Glutamatergic neuron (in vitro differentiated cells): ENCODE measurements at regions not wholly inside any gene's neighbourhood (a gene's known extent, or its start where the extent isn't known, plus 50 kb on each side); places are given as distances from the start of the nearest gene placed in this dataset.

Experiments
- DNase-seq: peaks from one replicate; pipeline ENCODE4 v3.0.0; 2022
- H3K27ac Mint-ChIP-seq: one replicate; pipeline ENCODE4 v1.8.0; 2020; ENCODE audit warnings: mild to moderate bottlenecking, mixed read lengths, inconsistent platforms; ENCODE audit not compliant: unreplicated experiment
- H3K27me3 Mint-ChIP-seq: one replicate; pipeline ENCODE4 v1.8.0; 2020; ENCODE audit warnings: mild to moderate bottlenecking, moderate library complexity, mixed read lengths, inconsistent platforms; ENCODE audit not compliant: unreplicated experiment
- H3K36me3 Mint-ChIP-seq: one replicate; pipeline ENCODE4 v1.8.0; 2020; ENCODE audit warnings: mild to moderate bottlenecking, mixed read lengths, inconsistent platforms; ENCODE audit not compliant: unreplicated experiment
- H3K4me1 Mint-ChIP-seq: one replicate; pipeline ENCODE4 v1.8.0; 2020; ENCODE audit warnings: mild to moderate bottlenecking, low read depth, mixed read lengths, inconsistent platforms; ENCODE audit not compliant: unreplicated experiment
- H3K4me3 Mint-ChIP-seq: one replicate; pipeline ENCODE4 v1.8.0; 2020; ENCODE audit warnings: mild to moderate bottlenecking, mixed read lengths, inconsistent platforms; ENCODE audit not compliant: unreplicated experiment
- H3K9me3 Mint-ChIP-seq: one replicate; pipeline ENCODE4 v1.8.0; 2020; ENCODE audit warnings: mild to moderate bottlenecking, moderate library complexity, mixed read lengths, inconsistent platforms; ENCODE audit not compliant: unreplicated experiment
- TF ChIP-seq, protein P1 (sequence below): fragments of 200-600 bp; sonication (generic); IDR thresholded peaks from one replicate; pipeline ENCODE4 v1.5.0; 2021; ENCODE audit not compliant: partially characterized antibody, unreplicated experiment

GRCh38 chr1:38139738-38140487 lies 93.3 kb upstream of the POU3F1 start:
- no peak for DNase-seq
- peaks cover 36% of the 10 kb centered on the region for H3K4me1 Mint-ChIP-seq

DNA sequence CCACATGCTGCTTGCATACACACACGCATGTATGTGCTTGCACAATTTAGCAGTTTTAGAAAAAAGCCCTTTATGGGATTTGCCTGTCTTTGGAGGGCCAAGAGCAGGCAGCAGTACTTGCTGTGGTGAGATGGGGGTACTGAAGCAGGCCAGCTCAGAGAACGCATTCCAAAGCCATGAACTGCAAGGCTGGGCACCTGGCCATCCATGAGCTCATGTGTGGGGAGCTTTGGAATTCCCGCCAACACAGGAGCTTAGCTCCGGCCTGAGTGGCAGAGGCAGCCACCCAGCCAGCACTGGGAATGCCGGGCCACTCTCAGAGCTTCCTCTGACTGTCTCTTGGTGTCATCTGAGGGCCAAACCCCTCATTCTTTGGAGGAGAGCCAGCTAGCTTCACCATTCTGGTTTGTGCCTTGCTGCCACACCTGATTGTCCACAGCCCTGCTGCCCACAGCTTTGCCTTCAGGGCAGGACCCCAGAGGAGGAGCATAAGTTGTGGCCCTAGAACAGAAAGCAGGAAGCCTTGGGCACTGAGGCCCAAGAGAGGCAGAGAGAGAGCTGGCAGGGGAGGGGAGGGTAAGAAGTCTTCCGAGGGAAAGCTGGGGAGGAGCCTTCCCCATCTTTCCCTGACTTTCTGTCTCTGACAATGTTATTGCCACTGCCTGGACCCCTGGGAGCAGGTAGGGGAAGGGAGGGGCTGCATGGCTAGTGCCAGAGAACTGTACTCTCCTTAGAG lies 92.1 kb upstream of the POU3F1 start:
- Mint-ChIP-seq H3K9me3 (peaks cover 4% of the 10 kb centered on the region), H3K4me1 (peaks cover 36% of the 10 kb centered on the region), H3K4me3 (no peak overlapping the region), H3K27ac (no peak overlapping the region), H3K27me3 (peaks cover 10% of the 10 kb centered on the region), H3K36me3 (peaks cover 4% of the 10 kb centered on the region)
- no peak for DNase-seq
- TF ChIP-seq, protein P1, sequence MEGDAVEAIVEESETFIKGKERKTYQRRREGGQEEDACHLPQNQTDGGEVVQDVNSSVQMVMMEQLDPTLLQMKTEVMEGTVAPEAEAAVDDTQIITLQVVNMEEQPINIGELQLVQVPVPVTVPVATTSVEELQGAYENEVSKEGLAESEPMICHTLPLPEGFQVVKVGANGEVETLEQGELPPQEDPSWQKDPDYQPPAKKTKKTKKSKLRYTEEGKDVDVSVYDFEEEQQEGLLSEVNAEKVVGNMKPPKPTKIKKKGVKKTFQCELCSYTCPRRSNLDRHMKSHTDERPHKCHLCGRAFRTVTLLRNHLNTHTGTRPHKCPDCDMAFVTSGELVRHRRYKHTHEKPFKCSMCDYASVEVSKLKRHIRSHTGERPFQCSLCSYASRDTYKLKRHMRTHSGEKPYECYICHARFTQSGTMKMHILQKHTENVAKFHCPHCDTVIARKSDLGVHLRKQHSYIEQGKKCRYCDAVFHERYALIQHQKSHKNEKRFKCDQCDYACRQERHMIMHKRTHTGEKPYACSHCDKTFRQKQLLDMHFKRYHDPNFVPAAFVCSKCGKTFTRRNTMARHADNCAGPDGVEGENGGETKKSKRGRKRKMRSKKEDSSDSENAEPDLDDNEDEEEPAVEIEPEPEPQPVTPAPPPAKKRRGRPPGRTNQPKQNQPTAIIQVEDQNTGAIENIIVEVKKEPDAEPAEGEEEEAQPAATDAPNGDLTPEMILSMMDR = no peak

More at GRCh38 chr1:38139738-38140487, 93.3 kb upstream of the POU3F1 start:
- H3K9me3 Mint-ChIP-seq = peaks cover 5% of the 10 kb centered on the region
- peaks cover 9% of the 10 kb centered on the region for H3K27me3 Mint-ChIP-seq
- peaks cover 8% of the 10 kb centered on the region for H3K36me3 Mint-ChIP-seq
- TF ChIP-seq, protein P1 = no peak
- no peak overlapping the region for H3K4me3 Mint-ChIP-seq
- no peak overlapping the region for H3K27ac Mint-ChIP-seq

DNA sequence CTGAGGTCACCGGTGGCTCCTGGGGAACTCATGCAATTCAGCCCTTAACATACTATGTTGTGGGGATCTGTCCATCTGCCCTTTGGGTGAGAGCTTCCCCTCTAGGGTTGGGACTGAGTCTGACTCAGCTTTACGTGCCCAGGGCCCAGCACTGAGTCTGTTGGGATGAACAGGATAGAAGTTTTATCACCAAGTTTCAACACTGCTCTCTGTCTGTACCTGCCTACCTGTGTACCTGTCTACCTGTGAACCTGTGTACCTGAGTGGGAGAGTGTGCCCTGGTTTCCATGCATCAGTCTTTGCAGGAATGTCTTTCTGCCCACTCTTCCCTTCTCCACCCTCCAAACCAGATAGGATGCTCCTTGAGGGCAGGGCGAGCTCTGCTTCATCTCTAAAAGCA lies 90.6 kb upstream of the POU3F1 start:
- Mint-ChIP-seq H3K4me1 (peaks cover 35% of the 10 kb centered on the region), H3K27me3 (peaks cover 10% of the 10 kb centered on the region), H3K36me3 (no peaks in the 10 kb centered on the region), H3K9me3 (peaks cover 4% of the 10 kb centered on the region), H3K4me3 (no peak overlapping the region), H3K27ac (no peak overlapping the region)
- DNase-seq = no peak
- TF ChIP-seq, protein P1 = no peak

DNA sequence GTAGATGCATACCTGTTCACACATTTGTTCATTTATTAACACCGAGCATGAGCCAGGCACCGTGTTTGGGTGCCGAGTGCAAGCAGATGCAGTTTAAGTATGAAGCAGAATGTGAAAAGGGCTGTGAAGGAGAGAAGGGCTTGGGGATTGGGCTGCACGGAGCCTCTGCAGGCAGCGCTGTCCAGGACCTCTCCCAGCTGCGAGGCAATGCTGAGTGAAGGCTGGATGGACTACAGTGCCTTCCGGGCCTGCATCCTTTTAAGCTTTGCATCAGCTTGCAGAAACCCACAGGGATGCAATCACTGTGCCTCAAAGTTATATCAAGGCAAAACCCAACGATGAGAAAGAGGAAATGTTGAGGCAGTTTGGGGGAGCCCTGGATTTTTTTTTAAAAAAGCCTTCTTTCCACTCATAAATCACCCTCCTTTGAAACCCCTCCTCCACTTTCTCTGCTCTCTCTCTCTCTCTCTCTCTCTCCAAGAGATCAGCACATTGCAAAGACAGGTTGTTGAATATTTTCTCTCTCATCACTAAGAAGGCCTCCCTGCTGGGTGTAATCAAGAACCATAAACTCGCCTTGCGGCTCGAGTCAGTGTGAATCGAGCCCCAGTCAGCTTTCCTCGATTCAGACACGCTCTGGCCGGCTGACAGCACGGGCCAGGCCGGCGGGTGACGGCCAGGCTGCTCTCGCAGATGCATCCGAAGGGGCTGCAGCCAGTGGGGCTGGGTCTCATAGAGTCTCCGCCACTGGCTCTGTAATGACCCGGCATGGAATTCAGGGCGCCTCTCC lies 89.2 kb upstream of the POU3F1 start:
- TF ChIP-seq, protein P1 = no peak
- Mint-ChIP-seq H3K27ac (no peak overlapping the region), H3K4me1 (peaks cover 28% of the 10 kb centered on the region), H3K4me3 (peak overlapping the region; percentile 37), H3K27me3 (peaks cover 9% of the 10 kb centered on the region), H3K36me3 (no peaks in the 10 kb centered on the region), H3K9me3 (peaks cover 4% of the 10 kb centered on the region)
- DNase-seq = no peak
